ENCODE measurements at regions not wholly inside any gene's neighbourhood (a gene's known extent, or its start where the extent isn't known, plus 50 kb on each side); places are given as distances from the start of the nearest gene placed in this dataset.

DNA sequence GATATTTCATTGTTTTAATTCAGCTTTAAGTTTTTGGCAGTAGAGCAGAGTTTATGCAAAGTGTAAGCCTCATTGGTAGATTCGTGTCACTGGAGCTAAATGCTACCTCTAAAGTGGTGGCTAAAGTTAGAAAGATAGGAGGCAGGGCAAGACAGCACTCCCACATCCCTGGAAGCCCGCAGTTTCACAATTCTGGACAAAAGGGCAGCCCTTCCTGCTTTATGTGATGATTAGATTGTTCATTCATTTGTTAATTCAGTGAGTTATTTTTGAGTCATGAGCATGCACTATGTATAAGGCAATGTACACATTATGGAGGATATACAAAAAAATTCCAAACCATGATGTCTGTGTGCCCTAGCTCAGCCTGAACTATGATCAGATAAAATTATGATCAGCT, 52.1 kb upstream of the EIF3M start:
- no peak for DNase-seq

DNA sequence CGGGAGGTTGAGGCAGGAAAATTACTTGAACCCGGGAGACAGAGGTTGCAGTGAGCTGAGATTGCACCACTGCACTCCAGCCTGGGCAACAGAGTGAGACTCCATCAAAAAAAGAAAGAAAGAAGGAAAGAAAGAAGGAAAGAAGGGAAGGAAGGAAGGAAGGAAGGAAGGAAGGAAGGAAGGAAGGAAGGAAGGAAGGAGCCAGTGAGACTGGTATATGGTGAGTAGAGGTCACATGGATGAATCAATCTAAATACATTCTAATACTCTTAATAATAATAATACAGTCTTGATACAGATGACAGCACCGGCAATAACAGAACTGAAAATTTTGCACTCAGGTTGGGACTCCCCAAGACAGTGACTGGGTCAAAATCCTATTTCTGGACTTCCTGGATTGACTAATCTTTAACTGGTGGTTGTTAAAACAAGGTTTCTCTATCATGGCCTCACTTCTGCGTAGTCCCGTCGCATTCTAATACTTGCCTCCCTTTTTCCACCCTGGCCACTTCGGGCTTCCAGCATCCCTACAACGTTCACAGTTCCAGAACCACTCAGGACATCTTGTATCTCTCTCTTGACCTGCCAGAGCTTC, 53.5 kb upstream of the EIF3M start:
- no peak for DNase-seq

DNA sequence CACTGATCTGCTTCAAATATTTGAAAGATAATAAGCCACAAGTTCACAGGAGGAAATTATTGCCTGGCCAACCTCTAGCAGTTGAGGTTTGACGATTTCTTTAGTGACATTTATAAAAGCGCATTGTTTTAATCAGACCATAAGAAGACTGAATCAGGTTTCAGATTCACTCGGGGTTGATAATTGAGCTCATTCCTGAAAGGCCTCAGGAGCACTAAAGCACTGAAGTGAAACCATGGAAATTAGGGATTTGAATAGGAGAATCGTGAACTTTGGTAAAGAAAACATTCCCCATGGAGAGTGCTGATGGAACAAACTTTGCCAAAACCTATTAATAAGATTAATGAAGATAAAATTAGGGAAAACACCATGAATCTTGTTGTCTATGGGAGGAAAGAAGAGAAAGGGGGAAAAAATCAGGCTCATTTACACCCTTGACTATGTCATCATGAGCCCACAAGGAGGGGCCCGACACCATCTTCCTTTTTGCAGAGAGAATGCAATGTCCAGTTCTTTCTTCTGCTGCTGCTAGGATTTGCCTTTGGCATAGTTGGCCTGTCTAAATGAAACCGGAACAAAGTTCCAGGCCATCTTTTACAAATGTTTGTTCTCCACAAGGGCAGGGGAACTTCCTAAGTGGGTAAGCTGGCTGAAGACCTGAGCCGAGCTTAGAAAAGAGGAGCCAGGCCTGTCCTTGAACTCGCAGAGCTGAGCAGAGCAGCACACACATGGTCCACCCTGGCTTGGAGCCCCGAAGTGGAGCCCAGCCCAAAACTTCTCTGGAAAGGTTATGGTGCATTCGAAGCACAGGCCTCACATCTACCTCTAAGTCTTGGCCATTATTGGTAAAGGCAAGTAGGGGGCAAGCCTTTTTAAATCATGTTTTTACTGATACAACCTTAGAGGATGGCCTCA, 56.1 kb upstream of the EIF3M start:
- no peak for DNase-seq

DNA sequence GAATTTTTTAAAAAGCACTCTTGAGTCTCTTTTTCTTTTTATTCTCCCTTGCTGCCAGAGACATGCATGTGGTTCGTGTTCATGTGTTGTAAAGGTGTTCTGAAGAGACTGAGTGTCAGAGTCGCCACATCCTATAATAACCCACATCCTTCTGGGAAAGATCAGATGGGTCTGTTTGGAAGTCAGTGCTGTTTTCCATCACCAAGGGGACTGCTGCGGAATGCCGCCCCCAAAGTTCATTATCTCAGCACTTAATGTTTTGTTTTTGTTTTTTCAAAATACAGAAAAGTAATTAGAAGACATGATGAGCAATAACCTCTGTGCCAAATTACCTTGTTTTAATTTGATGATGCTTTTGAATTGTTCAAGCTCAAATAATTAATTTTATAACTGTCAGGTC, 56.9 kb upstream of the EIF3M start:
- no peak for DNase-seq

DNA sequence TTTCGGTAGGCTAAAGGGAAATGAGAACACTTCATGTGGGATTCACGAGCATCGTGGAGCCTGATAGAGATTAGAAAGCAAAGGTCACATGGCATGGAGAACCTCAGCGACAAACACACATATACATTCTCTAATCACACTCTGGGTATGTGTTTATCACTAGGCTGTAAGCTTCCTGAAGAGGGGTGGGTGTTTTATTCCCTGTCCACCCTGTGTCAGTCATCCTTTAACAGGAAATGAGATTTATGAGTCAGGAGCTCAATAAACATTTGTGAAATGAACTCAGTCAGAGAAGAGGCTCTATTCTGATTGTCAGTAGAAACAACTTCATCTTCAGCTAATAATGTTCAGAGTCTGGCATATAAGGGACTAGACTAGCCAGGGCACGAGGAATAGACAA, 71.7 kb upstream of the EIF3M start:
- DNase-seq = peak; percentile 14

DNA sequence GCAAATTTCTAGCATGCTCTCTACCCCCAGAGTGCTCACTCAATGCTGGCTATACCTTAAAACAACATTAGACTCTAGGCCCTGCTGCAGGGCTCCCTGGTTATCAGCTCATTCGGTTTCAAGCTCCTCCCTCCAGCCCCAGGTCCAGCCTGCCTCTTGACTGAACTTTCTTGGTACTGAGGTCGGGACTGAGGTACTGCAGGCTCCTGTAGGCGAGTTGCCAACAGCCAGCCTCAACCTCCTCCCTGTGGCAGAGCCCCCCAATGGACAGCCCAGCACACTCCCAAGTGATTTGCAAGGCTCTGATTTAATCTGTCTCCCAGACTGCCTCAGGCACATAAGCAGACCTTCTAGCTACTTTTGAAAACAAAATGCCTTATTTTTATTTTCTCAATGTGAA, 73.6 kb upstream of the EIF3M start:
- DNase-seq = no peak

DNA sequence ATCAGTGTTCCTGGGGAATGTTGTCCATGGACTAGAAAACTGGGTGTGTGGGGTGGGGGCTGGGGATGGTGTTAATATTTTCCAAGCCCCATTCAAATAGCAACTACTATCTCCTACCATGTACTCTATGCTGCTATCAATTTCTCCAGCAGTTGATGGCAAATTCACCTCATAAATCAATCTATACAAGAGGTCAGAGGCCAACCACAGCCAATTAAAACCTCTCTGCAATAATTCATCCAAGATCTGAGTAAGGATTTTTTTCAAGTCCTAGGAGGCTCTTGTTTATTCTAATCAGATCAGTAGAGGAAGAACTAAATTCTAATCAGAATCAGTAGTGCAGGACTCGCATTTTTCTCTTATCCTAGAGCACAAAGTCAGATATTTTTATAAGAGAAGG, 73.4 kb upstream of the WT1 start:
- DNase-seq = no peak

DNA sequence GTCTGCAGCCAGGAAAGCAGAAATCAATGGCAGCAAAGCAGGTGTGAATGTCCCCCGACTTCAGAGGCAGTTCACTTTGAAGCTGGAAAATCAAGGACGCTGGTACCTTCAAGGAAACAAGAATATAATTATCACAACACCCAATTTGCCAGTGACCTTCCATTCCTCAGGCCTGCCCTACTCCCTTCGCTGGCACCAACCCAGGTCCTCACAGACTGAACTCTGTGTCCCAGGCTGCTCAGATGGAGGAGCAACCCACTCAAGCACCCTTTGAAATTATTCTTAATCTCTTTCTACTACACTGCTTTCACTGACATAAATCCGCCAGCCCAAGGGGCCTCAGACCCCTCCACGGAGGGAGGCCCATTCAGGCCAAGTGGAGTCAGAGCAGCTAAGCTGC, 64.7 kb upstream of the WT1 start:
- DNase-seq = no peak

DNA sequence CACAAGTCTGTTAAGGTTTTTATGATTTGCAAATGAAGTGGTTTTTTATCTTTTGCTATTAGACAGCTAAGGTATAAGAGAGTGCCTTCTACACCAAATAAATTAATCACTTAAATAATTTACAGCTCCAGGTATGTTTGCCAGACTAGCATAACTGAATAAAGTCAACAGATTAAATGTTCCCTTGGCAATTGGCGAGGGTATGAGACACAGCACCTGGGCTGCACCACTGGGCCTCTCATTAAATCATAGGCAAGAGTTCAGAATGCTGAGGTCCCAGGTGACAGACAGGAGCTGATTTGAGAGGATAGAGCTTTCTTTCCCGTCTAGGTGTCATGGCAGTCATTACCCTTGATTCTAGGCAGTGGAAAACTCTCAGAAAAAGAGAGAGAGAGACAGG, 62.6 kb upstream of the WT1 start:
- no peak for DNase-seq

DNA sequence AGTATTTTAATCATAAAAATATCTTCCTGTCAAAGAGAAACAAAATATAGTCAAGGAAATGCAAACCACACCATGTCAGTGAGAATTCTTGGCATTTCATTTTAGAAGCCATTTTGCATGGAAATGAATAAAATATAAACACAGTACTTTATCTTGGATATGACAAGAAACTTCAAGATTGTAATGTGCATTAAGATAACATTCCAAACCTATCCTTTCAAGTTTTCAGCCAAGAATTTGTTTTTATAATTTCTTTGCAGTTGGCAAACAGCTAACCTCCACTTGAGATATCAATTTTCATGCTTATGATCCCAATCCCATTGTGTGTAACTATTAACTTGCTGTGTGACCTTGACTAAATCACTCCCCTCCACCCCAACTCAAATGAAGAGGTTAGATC, 59.3 kb upstream of the WT1 start:
- DNase-seq = no peak

DNA sequence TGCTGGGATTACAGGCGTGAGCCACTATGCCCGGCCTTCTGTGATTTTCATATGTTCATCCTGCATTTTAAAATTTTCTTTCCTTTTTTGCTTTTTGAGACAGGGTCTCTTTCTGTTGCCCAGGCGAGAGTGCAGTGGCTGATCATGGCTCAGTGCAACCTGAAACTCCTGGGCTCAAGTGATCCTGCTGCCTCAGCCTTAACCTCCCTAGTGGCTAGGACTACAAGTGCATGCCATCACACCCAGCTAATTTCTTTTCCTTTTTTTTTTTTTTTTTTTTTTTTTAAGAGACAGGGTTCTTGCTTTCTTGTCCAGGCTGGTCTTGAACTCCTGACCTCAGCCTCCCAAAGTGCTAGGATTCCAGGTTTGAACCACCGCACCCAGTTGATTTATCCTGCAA, 54.1 kb upstream of the WT1 start:
- DNase-seq = no peak

DNA sequence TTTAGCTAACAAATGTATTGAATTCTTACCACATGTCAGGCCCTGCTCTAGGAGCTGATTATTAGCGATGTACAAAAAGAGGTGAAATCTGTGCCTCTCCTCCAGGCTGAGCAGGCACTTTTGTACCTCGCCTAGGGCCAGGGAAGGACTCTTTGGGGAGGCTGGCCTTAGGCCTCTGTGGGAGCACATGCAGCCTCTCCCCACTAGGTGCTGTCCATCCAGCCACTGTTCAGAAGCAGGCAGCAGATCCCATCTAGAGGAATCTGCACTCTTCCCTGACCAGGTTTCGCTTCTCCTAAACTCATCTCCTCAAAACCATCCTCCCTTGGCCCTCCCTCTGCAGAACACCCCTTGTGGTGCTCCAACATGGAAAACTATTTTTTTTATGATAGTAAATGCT, 51.9 kb upstream of the WT1 start:
- peak; percentile 22 for DNase-seq

DNA sequence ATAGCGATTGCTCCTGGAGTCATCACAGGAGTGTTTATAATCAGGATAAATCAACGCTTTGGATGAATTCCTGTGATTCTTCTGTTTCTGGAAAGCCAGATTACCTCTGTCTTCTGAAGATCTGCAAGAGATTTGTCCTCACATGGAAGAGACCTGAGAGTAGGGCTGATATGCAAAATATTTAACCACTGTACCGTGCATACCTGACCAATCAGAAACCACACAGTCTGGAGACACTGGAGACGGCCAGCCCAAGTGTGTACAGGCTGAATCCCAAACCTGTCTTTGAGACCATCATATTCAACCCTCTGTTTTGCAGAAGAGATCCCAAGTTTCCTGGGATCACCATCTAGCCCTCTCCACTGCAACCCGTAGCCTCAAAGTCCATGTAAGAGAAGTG, 50.4 kb upstream of the WT1 start:
- no peak for DNase-seq
